Activated naive CD8-positive, alpha-beta T cell treated with anti-CD3 and anti-CD28 coated beads, Interleukin-2, amount 50 U/mL, for 16 hours (primary cell): ENCODE measurements at regions not wholly inside any gene's neighbourhood (a gene's known extent, or its start where the extent isn't known, plus 50 kb on each side); places are given as distances from the start of the nearest gene placed in this dataset.

Source experiments
- DNase-seq: peaks from one replicate; pipeline ENCODE4 v3.0.0-alpha.2; 2020; ENCODE audit warnings: low read depth, low spot score

DNA sequence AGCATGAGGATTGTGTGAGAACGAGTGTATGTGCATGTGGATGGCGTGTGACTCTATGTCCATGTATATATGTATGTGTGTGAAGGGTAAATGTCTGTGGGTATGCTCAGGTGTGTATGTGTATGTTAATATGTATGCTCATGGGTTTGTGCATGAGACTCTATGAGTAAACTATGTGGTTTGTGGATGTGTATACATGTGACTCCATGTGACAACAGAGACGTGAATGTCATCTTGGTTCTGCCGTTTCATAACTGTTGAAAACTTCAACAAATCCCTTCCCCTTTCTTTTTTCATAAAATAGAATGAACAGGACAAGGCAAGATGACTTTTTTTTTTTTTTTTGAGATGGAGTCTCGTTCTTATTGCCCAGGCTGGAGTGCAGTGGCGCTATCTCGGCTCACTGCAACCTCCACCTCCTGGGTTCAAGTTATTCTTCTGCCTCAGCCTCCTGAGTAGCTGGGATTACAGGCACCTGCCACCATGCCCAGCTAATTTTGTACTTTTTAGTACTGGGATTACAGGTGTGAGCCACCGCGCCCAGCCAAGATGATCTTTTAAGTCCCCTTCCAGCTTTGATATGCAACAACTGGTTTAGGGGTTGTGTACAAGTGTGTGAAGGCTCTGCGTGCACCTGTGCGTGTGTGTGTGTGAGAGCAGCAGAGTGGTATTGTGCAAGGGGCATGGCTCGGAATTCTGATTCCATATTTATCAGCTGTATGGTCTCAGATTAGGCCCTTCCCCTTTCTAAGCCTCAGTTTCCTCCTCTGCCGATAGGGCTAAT is 106.3 kb downstream of the EBNA1BP2 start:
- no peak for DNase-seq

DNA sequence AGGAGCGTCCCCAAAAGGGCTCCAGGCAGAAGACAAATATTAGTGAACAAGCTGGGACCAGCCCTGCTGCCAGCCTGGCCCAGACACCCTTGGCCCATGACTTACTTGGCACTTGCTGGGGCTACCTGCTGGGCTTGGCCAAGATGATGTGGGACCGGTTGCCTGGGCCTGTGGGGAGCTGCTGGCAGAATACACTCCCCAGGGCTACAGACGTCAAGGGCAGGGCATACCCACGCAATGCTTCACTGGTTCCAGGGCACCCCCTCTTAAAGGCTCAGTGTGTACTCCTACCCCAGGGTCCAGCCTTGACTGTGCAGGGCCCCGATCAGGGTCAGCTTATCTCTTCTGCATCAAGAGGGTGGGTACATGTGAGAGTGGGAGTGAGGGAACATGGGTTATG is 106.5 kb upstream of the SLC2A1 start:
- DNase-seq, result no peak

DNA sequence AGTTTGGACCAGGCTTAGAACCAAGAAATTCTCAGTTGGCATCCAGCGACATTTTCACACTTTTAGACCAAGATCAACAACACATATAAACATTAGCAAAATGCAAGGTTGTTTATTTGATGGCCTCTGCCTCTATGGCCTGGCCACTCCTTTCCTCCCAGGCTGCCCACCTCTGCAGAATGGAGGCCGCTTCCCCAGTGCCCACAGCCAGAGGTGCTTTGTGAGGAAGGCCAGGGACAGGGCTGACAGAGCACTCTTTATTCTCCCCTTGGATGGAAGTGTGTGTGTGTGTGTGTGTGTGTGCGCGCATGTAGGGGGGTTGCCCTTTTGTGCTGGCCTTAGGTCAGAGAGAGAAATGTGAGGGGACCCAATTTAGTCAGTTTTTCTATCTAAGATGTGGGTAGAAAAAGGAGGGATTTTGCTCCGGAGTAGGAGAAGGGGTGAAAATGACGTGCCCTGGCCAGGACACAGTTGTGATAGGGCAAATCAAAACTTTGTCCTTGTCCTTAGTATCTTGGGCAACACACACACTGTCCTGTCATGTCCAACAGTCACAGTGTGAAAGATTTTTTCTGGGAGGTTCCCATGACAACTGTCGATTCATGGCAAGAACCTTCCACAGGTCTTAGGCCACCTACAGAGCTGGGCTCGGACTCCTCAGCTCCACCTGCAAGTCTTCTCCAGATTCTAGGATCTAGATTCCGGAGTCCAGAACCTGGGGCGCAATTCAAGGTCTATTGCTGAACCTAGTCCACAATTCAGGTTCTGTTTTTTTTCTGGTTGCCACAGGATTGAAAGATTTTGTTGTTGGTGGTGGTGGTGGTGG is 104.9 kb upstream of the SLC2A1 start:
- no peak for DNase-seq

DNA sequence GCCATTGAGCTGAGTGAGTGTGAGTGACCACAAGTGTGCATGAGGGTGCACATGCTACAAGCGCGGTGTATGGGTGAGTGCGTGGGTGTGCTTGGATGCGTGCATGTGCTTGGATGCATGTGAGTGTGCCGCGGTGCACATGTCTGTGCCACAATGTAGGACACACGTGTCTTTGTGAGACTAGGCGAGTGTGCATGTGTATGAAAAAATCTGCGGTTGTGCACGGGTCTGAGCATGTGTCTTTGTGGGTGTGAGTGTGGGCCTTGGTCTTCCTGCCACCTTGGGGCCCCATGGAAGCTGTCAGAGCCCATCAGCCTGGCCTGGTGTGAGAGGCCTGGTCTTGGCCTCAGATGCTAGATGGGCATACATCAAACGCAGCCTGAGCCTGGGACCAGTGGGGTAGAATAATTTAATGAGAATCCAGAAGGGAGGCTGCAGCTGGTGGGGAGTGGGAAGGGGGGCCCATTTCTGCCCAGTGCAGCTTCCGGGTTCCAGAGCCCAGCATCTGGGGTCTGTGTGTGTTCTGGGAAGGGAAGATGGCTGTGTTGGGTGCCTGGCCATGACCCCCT is 103.9 kb upstream of the SLC2A1 start:
- no peak for DNase-seq

DNA sequence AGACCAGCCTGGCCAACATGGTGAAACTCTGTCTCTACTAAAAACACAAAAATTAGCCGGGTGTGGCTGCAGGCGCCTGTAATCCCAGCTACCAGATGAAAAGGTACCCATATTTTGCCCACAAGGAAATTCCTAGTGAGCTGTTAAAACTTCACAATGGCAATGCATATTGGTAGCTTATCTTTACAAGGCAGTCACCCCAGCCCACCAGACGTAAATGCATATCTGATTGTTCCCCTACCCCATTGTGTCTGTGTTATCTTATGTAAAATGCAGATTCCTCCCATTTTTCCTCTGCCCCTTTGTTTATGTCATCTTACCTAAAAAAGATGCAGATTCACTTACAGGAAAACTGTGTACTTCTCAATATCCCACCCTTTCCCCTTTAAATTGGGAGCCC is 103.1 kb upstream of the SLC2A1 start:
- DNase-seq, result no peak

DNA sequence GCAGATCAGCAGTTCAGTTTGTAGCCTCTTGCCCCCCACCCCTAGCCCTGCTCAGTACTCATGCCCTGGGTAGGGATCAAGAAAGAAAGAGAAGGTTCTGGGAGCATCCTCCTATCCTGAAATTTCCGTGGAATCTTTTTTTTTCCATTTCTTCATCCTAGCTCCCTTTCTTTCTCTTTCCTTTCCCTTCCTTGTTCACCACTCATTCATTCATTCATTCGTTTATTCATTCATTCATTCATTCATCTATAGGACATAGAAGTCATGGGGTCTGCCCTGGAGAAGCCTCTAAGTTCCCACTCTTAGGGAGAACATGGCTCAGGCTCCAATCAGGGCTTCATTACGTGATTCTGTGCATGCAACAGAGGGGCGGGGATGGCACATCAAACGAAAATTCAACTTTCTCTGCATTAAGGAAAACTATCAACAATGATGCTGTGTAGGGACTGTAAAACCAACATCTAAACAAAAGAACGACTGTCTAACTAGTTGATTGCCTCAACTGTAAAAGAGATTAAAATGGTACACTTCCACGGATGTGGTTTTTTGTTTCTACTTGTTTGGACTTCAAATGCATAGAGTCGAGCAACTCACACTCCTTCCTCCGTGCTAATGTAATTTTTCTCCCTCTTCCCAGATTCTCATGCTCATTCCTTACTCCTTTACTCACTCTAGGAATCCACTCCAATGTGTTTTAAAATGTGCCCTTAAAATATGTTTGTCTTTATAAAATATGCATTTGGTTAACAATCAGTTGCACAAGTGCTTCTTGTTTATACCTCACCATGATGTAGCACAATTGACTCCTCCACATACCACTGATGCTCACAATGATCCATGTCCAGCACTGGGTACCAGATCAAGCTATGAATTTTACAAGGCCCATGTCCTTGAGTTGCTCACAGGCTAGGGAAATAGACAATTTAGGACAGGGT is 101.2 kb upstream of the SLC2A1 start:
- DNase-seq, result no peak

DNA sequence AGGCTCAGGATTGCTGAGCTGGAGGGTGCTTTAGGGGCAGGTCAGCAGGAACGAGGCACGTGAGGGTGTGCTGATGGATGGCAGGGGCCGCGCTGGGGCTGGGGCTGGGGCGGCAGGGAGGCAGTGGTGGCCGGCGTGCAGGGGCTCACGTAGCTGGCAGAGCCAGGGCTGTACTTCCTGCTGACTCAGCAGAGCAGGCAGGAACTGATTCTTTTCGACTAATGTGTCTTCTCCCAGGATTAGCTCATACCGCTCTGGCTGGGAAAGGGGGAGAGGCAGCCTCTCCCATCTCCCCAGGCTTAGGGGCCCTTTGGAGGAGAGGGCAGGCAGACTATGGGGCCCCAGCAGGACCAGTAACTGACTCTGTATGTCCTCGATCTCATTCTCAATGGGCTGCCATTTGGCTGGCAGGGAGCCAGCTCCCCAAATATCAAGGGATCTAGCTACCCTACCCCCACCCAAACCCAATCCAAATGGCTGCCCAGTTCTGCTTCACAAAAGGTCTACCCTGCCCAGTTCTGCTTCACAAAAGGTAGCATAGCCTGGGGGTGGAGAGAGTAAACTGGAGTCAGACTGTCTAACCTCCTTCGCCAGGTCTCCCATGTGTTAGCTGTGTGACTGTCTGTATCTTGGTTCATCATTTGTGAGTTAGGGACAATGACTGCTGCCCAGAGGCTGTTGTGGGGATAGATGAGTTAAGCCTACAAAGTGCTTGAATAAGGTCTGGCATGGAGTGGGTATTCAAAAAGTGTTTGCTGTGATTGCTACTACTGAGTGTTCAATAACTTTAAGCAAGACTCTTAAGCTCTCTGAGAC is 100.1 kb upstream of the SLC2A1 start:
- no peak for DNase-seq

DNA sequence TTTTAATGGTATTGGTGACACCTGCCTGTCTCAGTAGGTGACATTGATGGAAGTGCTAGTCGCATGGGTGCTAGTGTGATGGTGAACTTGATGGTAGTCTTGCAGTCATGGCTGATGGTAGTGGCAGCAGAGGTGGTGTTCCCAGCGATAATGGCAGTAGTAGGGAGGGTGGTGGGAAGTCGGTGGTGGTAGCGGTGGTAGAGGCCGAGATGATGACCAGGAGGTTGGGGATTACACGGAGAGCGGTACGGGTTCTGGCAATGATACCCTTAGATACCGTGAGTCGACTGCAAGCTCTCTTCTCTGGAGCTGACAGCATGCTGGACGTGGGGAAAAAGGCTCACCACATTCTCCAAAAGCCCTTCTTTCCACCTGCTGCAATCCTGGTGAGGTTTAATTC is 99.4 kb upstream of the SLC2A1 start:
- no peak for DNase-seq

DNA sequence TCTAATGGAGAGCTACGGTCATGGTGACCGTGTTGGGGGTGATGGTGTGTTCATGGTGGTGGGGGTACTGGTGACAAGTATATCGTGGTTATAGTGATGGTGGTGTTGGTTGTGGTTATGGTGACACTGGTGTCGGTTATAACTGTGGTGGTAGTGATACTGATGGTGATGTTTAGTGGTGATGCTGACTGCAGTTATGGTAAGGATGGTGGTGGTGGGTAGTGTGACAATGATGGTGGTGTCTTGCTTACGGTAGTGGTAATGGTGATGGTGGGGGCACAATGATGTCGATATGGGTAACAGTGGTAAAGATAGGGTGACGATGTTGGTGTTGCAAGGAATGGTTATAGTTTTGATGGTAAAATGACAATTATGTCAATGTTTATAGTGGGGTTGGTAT is 98.9 kb upstream of the SLC2A1 start:
- no peak for DNase-seq

DNA sequence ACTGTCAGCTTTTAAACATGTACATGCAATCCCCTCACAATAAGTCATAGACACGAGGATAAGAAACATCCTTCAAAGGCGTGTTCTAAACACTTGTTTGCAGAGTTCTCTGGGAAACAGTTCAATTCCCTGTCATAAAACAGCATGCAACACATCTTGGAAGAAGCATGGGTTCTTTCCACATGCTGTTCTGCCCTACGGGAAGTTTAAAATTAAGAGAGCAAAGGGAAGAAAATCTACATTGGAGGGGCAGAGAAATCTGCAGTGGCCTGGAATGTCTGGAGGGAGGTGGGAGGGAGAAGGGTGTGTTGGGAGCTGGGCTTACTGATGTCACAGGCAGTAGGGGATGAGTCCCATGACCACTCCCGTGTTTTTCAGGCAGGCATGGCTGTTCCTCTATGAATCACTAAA is 98.3 kb upstream of the SLC2A1 start:
- no peak for DNase-seq

DNA sequence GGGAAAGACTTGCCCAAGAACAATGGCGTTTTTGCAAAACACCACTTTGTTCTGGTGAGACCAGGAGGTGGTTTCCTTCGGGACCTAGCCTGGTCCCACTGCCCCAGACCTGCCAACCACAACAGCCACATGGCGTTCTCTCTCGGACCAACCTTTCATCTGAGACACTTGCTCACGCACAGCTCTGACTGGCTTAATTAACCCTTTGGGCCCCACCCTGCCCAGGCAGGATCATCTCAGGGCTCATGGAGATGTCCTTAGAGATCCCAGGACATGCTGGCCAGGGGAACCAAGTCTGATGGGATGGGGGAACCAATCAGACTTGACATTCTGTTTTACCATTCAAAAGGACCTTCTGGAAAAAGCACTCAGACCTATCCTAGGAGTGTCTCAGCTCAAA is 97.8 kb upstream of the SLC2A1 start:
- no peak for DNase-seq

DNA sequence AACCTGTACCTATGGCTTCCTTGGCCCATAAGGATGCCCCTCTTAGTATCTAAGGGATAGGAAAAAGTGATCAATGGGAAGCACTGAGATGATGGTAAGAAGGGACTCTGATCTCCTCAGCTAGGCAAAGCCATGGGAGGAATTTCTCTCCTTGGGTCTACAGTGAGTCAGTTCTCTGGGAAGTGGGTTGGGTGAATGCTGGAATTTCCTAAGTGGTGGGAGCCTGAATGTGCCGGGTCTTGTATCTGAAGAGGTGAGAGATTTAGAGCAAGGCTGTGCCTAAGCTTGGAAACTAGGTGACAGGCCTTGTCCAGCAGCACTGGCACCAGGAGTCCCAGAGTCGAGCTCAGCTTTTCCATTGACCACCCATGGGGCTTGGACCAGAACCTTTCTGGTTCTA is 96.3 kb upstream of the SLC2A1 start:
- DNase-seq, result no peak

DNA sequence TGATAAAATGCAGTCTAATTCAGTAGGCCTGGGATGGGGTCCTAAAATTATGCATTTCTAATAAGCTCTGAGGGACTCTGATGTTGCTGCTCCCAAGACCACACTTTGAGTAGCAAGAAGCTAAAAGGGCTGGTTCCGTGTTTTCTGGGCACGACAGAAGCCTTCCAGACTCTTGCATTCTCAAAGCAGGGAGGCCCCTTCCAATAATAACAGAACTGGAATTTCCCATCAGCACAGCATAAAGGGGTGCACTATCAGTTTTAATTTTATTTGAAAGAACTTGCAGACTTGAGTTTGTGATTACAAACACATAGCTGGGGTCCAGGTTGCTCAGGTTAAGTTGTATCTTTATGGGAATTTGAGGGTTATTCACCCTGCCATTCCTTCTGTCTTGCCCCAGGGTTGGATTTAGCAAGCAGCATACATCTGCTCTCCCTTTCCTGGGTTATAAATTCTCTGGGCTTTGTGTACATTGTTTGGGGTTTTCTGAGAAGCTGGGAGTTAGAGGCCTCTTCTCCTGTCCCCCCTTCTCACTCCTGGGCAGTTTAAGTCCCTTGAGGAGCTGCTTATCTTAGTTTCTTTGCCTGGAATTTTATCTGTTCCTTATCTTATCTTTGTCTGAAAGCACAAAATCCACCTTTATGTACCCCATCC is 94.2 kb upstream of the SLC2A1 start:
- DNase-seq, result no peak

DNA sequence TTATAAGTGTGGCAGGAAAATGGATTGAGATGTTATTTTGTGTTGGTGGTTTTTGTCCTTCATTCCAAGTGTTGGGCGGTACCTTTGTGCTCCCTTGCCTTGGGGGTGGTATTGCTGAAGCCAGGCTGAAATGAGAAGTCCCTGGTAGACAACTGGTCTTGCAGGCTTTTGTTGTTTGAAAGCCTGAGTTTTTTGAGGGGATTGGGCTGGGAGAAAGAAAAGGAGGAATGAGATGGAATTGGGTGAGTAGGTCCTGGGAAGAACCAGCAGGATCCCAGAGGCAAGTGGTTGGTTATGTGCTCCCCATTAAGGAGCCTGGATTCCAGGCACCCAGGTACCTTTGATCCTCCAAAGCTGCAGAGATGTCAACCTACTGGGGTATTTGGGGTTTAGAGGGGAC is 93.7 kb upstream of the SLC2A1 start:
- no peak for DNase-seq

DNA sequence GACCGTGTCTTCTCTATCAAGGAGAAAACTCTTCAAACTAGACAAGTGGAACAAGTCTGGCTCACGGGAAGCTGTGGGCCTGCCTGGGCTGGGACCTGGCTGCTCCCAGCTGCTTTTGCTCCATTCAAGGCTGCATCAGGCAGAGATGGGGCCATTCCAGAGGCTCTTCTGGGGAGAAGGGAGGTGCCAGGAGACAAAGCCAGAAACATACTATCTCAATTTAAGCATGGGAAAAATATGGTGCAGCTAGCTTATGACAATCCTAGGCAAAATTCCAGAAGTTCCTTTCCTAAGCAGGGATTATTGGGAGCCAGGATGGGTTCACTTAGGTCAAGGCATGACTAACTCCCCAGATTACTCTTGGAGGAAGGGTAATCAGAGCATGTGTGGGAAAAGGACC is 90.8 kb upstream of the SLC2A1 start:
- DNase-seq, result no peak

DNA sequence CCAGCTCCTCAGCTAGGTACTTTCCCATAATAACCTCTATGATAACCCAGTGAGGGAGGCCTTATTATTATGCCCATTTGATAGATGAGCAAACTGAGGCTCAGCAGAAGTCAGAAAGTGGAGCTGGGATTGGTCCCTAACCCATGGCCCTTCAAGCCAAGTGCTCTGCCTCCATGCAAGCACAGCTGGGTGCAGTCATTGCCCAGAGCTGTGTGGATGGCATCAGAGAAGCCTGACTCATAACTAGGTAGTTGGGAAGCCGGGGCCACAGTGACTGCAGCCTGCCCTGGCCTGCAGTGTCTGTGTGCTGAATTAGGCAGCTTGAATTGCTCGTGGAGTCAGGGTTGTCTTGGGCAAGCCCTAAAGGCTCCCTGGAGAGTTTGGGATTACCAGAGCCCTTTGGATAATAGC is 89.9 kb upstream of the SLC2A1 start:
- DNase-seq, result no peak

DNA sequence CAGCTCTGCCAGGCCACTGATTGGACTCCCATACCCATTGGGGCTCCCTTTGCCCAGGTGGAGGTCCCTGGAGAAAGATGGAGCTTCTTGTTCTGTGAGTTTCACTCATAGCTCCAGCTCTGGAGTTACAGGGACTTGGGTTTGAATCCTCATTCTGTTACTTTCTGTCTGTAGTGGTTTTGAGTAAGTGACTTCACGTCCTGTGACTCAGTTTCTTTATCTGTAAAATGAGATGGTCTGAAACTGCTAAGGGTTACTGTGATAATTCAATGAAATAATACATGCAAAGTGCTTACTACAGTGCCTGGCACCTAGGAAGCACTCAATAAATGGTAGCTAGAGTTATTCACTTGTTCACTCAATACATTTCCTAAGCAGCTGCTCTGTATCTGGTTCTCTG is 88.5 kb upstream of the SLC2A1 start:
- no peak for DNase-seq

DNA sequence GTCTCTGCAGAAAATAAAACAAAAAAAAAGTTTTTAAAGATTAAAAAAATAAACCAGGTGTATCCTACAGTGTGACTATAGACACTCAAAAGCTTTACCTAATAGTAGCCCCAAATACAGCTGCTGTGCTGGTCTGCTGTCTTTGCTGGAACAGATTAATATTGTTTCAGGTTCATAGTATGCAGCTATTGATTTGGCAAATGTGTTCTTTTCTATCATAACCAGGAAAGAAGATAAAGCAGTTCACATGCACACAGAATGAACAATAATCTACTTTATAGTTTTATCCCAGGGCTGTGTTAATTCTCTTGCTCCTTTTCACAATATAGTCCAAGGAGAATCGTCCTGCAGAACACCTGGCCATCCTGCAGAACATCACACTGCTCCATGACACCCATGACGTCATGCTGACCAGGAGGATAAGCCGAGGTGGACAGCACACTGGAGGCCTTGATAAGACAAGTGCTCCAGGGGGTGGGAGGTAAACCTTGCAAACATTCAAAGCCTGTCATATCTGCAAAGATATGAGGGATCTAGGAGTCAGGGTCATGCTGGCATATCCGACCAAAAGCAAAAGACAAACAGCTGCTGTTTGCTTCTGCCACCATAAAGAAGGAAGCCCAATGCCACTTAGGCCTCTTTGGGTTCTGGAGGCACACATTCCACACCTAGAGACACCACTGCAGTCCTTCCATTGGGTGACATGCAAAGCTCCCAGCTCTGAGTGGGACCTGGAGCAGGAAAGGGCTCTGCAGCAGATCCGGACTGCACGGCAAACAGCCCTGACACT is 86.1 kb upstream of the SLC2A1 start:
- DNase-seq, result no peak

DNA sequence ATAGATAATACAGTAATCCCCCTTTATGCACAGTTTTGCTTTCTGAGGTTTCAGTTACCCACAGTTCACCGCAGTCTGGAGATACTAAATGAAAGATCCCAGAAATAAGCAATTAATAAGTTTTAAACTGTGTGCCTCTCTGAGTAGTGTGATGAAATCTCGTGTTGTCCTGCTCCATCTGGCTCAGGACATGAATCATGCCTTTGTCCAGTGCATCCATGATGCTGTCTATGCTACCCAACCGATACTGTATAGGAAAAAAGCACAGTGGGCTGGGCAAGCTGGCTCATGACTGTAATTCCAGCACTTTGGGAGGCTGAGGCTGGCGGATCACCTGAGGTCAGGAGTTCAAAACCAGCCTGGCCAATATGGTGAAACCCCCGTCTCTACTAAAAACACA is 85.0 kb upstream of the SLC2A1 start:
- DNase-seq, result no peak
